Suprapubic skin (tissue), 4 donors: ENCODE measurements at regions not wholly inside any gene's neighbourhood (a gene's known extent, or its start where the extent isn't known, plus 50 kb on each side); places are given as distances from the start of the nearest gene placed in this dataset.

ENCODE experiments used
- DNase-seq, 2 donors: peaks; one replicate each; pipeline ENCODE4 v3.0.0-alpha.2; 2019; ENCODE audit warnings: low spot score in 2 of 2
- H3K27ac ChIP-seq: fragments of 200-600 bp; sonication (generic); one replicate; pipeline ENCODE4 v1.5.1; 2019
- H3K27me3 ChIP-seq: fragments of 200-600 bp; sonication (generic); one replicate; pipeline ENCODE4 v1.5.1; 2019
- H3K36me3 ChIP-seq: fragments of 200-600 bp; sonication (generic); one replicate; pipeline ENCODE4 v1.5.1; 2019
- H3K4me1 ChIP-seq: fragments of 200-600 bp; sonication (generic); one replicate; pipeline ENCODE4 v1.5.1; 2019
- H3K4me3 ChIP-seq: fragments of 200-600 bp; sonication (generic); one replicate; pipeline ENCODE4 v1.5.1; 2019; ENCODE audit warnings: mild to moderate bottlenecking
- H3K9me3 ChIP-seq: fragments of 200-600 bp; sonication (generic); one replicate; pipeline ENCODE4 v1.5.1; 2019
- EP300 ChIP-seq: sonication (generic); formaldehyde crosslinking; IDR thresholded peaks from one replicate; pipeline ENCODE4 v1.6.1; 2017; ENCODE audit warnings: antibody characterized with exemption
- POLR2A ChIP-seq, 2 donors: fragments of 450-650 bp; IDR thresholded peaks; one replicate each; pipeline ENCODE4 v1.6.1; 2017; ENCODE audit warnings: antibody characterized with exemption in 2 of 2, mild to moderate bottlenecking in 2 of 2, moderate library complexity in 2 of 2
- POLR2AphosphoS5 ChIP-seq, 3 donors: sonication (generic); formaldehyde crosslinking; IDR thresholded peaks; one replicate each; pipeline ENCODE4 v1.6.1; 2017; ENCODE audit warnings: antibody characterized with exemption in 3 of 3
- WGBS: methylation state at CpG from one replicate; pipeline ENCODE4 v1.1.5; 2018; 5-methylcytosine and 5-hydroxymethylcytosine counted together
- TF ChIP-seq, protein P1 (sequence below), 2 donors: fragments of 200-600 bp in 1 of 2; fragments of 450-650 bp in 1 of 2; sonication (generic) in 1 of 2; IDR thresholded peaks; one replicate each; pipeline ENCODE4 v1.5.1; 2016 to 2019; ENCODE audit warnings: antibody characterized with exemption in 2 of 2, mild to moderate bottlenecking in 1 of 2, moderate library complexity in 1 of 2

DNA sequence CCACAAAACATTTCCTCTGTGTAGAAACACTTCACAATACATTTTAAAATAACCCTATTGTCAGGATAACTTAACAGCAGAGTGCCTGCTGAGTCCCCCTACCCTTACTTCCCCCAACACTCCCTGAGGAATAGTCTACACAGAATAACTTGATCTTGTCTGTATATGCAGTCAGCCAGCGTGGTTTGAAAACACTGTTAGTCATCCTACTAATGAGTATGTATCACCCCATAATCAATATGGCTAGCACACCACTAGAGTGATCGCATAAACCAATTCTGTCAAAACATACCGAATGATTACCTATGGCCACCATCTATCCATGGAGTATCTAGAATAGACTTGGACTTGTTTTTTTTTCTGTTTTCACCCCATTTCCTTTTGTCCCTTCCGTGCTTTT lies 152.7 kb upstream of the NECTIN3 start:
- Histone ChIP-seq H3K27me3 (no peaks in the 10 kb centered on the region), H3K9me3 (peaks cover 4% of the 10 kb centered on the region), H3K4me1 (no peaks in the 10 kb centered on the region), H3K36me3 (no peaks in the 10 kb centered on the region), H3K27ac (no peak overlapping the region), H3K4me3 (no peak overlapping the region)
- no peak for DNase-seq
- 89% methylated on average over 4 of the region's 4 CpGs for WGBS
- no peak for TF ChIP-seq POLR2AphosphoS5 (IDR thresholded peaks at IDR 0.05)
- TF ChIP-seq, protein P1, sequence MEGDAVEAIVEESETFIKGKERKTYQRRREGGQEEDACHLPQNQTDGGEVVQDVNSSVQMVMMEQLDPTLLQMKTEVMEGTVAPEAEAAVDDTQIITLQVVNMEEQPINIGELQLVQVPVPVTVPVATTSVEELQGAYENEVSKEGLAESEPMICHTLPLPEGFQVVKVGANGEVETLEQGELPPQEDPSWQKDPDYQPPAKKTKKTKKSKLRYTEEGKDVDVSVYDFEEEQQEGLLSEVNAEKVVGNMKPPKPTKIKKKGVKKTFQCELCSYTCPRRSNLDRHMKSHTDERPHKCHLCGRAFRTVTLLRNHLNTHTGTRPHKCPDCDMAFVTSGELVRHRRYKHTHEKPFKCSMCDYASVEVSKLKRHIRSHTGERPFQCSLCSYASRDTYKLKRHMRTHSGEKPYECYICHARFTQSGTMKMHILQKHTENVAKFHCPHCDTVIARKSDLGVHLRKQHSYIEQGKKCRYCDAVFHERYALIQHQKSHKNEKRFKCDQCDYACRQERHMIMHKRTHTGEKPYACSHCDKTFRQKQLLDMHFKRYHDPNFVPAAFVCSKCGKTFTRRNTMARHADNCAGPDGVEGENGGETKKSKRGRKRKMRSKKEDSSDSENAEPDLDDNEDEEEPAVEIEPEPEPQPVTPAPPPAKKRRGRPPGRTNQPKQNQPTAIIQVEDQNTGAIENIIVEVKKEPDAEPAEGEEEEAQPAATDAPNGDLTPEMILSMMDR (IDR thresholded peaks at IDR 0.05), result no peak
- TF ChIP-seq EP300, result no peak
- TF ChIP-seq POLR2A (IDR thresholded peaks at IDR 0.05), result no peak

DNA sequence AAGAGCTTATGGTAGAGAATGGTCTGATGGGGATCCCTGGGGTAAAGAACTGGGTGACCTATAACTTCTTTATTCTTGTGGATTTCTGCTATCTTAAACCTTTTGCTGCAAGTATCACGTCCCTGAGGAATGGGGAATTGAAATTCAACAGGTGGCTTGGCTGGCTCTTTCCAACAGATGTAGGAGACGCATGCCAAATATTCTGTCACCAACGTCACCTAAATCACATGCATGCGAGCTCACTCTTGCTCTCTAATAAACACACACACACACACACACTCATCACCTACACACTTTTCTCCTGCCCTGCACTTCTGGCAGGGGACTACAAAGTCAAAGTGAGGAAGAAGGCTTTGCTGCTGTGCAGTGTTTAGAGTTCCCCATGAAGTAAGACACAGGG lies 145.8 kb upstream of the NECTIN3 start:
- TF ChIP-seq POLR2AphosphoS5 (IDR thresholded peaks at IDR 0.05) (no peak), EP300 (no peak), POLR2A (IDR thresholded peaks at IDR 0.05) (no peak)
- TF ChIP-seq, protein P1 (IDR thresholded peaks at IDR 0.05), result no peak
- Histone ChIP-seq H3K27ac (no peak overlapping the region), H3K9me3 (no peaks in the 10 kb centered on the region), H3K4me1 (no peaks in the 10 kb centered on the region), H3K36me3 (no peaks in the 10 kb centered on the region), H3K4me3 (no peak overlapping the region), H3K27me3 (no peaks in the 10 kb centered on the region)
- DNase-seq, result no peak
- WGBS, result 66% methylated on average over 4 of the region's 4 CpGs

DNA sequence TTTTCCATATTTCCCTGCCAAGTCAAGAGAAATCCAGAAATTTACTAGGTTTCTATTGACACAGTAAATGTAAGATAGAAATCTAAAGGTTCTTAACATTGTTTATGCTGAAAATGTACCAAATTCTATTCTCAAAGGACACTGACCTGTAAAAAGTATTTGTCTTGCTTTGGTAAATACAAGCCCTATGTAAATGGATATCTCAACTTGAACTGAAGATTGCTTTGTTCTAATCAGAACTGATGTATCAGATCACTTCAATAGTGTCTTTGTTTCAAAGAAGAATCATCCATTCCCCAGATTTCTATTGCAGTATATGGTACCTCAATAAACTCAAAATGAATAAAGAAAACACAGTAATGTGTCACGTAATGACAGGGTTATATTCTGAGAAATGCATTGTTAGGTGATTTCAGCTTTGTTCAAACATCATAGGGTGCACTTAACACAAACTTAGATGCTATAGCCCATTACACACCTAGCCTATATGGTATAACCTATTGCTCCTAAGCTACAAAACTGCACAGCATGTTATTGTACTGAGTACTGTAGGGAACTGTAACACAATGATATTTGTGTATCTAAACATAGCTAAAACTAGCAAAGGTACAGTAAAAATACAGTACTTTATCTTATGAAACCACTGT lies 143.5 kb upstream of the NECTIN3 start:
- TF ChIP-seq POLR2A (IDR thresholded peaks at IDR 0.05), result no peak
- TF ChIP-seq, protein P1 (IDR thresholded peaks at IDR 0.05), result no peak
- TF ChIP-seq EP300, result no peak
- no peak for TF ChIP-seq POLR2AphosphoS5 (IDR thresholded peaks at IDR 0.05)
- Histone ChIP-seq H3K27me3 (no peaks in the 10 kb centered on the region), H3K9me3 (no peaks in the 10 kb centered on the region), H3K4me1 (no peaks in the 10 kb centered on the region), H3K4me3 (no peak overlapping the region), H3K27ac (no peak overlapping the region), H3K36me3 (no peaks in the 10 kb centered on the region)
- no peak for DNase-seq
- 65% methylated on average over 1 of the region's 1 CpG for WGBS

- TF ChIP-seq POLR2AphosphoS5 (IDR thresholded peaks at IDR 0.05), result no peak
- no peak for TF ChIP-seq POLR2A (IDR thresholded peaks at IDR 0.05)
- TF ChIP-seq EP300, result no peak
- TF ChIP-seq, protein P1 (IDR thresholded peaks at IDR 0.05), result no peak
- Histone ChIP-seq H3K4me3 (no peak overlapping the region), H3K27ac (no peak overlapping the region), H3K4me1 (no peaks in the 10 kb centered on the region), H3K27me3 (no peaks in the 10 kb centered on the region), H3K36me3 (no peaks in the 10 kb centered on the region), H3K9me3 (no peaks in the 10 kb centered on the region)
- no peak for DNase-seq
These were observed 141.8 kb upstream of the NECTIN3 start for GRCh38 chr3:110929816-110930215.

GRCh38 chr3:110932567-110932966 lies 139.0 kb upstream of the NECTIN3 start:
- 50% methylated on average over 1 of the region's 1 CpG for WGBS
- TF ChIP-seq, protein P1 (IDR thresholded peaks at IDR 0.05), result no peak
- TF ChIP-seq EP300, result no peak
- TF ChIP-seq POLR2A (IDR thresholded peaks at IDR 0.05), result no peak
- no peak for TF ChIP-seq POLR2AphosphoS5 (IDR thresholded peaks at IDR 0.05)
- H3K27me3 ChIP-seq, result no peaks in the 10 kb centered on the region
- H3K36me3 ChIP-seq, result no peaks in the 10 kb centered on the region
- DNase-seq, result no peak
- H3K4me1 ChIP-seq, result no peaks in the 10 kb centered on the region
- no peak overlapping the region for H3K27ac ChIP-seq
- H3K4me3 ChIP-seq, result no peak overlapping the region
- no peaks in the 10 kb centered on the region for H3K9me3 ChIP-seq
